ENCODE measurements at regions not wholly inside any gene's neighbourhood (a gene's known extent, or its start where the extent isn't known, plus 50 kb on each side); places are given as distances from the start of the nearest gene placed in this dataset.

- intact Hi-C loops (cut with DNase I), result no loop called here
- Histone ChIP-seq H3K4me1 (replicated peaks in 1 of 2) (no peaks in the 10 kb centered on the region), H3K9me3 (replicated peaks in 1 of 3) (no peaks in the 10 kb centered on the region), H3K36me3 (replicated peaks in 1 of 2) (no peaks in the 10 kb centered on the region), H3K4me3 (no peak overlapping the region), H3K27ac (no peak overlapping the region), H3K27me3 (no peaks in the 10 kb centered on the region)
- 49 to 50% (median 50%) methylated on average over 10 of the region's 10 CpGs for WGBS, 4 donors
- DNase-seq, result no peak
- TF ChIP-seq POLR2A (IDR thresholded peaks at IDR 0.05) (no peak), CTCF (IDR thresholded peaks at IDR 0.05) (no peak)
These were observed 143.7 kb upstream of the WWC1 start for GRCh38 chr5:168147568-168148360.

- intact Hi-C loops (cut with DNase I), result no loop called here
- no peak for DNase-seq
- WGBS, 4 donors, result 76 to 82% (median 78%) methylated on average over 6 of the region's 6 CpGs
- no peaks in the 10 kb centered on the region for H3K9me3 ChIP-seq (replicated peaks in 1 of 3)
- no peak overlapping the region for H3K27ac ChIP-seq
- TF ChIP-seq POLR2A (IDR thresholded peaks at IDR 0.05), result no peak
- TF ChIP-seq CTCF (IDR thresholded peaks at IDR 0.05), result no peak
- no peak overlapping the region for H3K4me3 ChIP-seq
- H3K36me3 ChIP-seq (replicated peaks in 1 of 2), result no peaks in the 10 kb centered on the region
- no peaks in the 10 kb centered on the region for H3K4me1 ChIP-seq (replicated peaks in 1 of 2)
- H3K27me3 ChIP-seq, result no peaks in the 10 kb centered on the region
These were observed 140.4 kb upstream of the WWC1 start for GRCh38 chr5:168151041-168151440.

GRCh38 chr5:168152660-168153059, 138.8 kb upstream of the WWC1 start:
- no peaks in the 10 kb centered on the region for H3K9me3 ChIP-seq (replicated peaks in 1 of 3)
- no peaks in the 10 kb centered on the region for H3K36me3 ChIP-seq (replicated peaks in 1 of 2)
- TF ChIP-seq POLR2A (IDR thresholded peaks at IDR 0.05) (no peak), CTCF (IDR thresholded peaks at IDR 0.05) (no peak)
- no peak for DNase-seq
- 61 to 79% (median 73%) methylated on average over 3 of the region's 3 CpGs for WGBS, 4 donors
- no peak overlapping the region for H3K27ac ChIP-seq
- intact Hi-C loops (cut with DNase I), result no loop called here
- no peak overlapping the region for H3K4me3 ChIP-seq
- no peaks in the 10 kb centered on the region for H3K27me3 ChIP-seq
- H3K4me1 ChIP-seq (replicated peaks in 1 of 2), result no peaks in the 10 kb centered on the region

- Histone ChIP-seq H3K27ac (no peak overlapping the region), H3K4me1 (replicated peaks in 1 of 2) (no peaks in the 10 kb centered on the region), H3K36me3 (replicated peaks in 1 of 2) (no peaks in the 10 kb centered on the region), H3K9me3 (replicated peaks in 1 of 3) (no peaks in the 10 kb centered on the region), H3K27me3 (no peaks in the 10 kb centered on the region), H3K4me3 (no peak overlapping the region)
- intact Hi-C loops (cut with DNase I), result no loop called here
- no peak for DNase-seq
- no peak for TF ChIP-seq POLR2A (IDR thresholded peaks at IDR 0.05)
- no peak for TF ChIP-seq CTCF (IDR thresholded peaks at IDR 0.05)
- WGBS, 4 donors, result 71 to 79% (median 74%) methylated on average over 7 of the region's 7 CpGs
These were observed 138.1 kb upstream of the WWC1 start for GRCh38 chr5:168153263-168153875.
